ENCODE measurements at regions not wholly inside any gene's neighbourhood (a gene's known extent, or its start where the extent isn't known, plus 50 kb on each side); places are given as distances from the start of the nearest gene placed in this dataset.
"Not testable (repeated sequence)": the region's sequence is repeated elsewhere in the genome, so short reads cannot be mapped to it uniquely, and the experiment has no call there.

- no peaks in the 10 kb centered on the region for H3K27me3 ChIP-seq
- H3K9me3 ChIP-seq: no peaks in the 10 kb centered on the region
- no peak for TF ChIP-seq POLR2A (IDR thresholded peaks at IDR 0.05)
- TF ChIP-seq, protein P1, sequence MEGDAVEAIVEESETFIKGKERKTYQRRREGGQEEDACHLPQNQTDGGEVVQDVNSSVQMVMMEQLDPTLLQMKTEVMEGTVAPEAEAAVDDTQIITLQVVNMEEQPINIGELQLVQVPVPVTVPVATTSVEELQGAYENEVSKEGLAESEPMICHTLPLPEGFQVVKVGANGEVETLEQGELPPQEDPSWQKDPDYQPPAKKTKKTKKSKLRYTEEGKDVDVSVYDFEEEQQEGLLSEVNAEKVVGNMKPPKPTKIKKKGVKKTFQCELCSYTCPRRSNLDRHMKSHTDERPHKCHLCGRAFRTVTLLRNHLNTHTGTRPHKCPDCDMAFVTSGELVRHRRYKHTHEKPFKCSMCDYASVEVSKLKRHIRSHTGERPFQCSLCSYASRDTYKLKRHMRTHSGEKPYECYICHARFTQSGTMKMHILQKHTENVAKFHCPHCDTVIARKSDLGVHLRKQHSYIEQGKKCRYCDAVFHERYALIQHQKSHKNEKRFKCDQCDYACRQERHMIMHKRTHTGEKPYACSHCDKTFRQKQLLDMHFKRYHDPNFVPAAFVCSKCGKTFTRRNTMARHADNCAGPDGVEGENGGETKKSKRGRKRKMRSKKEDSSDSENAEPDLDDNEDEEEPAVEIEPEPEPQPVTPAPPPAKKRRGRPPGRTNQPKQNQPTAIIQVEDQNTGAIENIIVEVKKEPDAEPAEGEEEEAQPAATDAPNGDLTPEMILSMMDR (IDR thresholded peaks at IDR 0.05): no peak
- H3K36me3 ChIP-seq: no peaks in the 10 kb centered on the region
- H3K4me3 ChIP-seq: no peak overlapping the region
- intact Hi-C loops (cut with DNase I): no loop called here
- no peaks in the 10 kb centered on the region for H3K4me1 ChIP-seq
- 89 to 91% methylated on average over 5 of the region's 5 CpGs for whole genome bisulfite sequencing, 2 donors
- no peak for DNase-seq
- H3K27ac ChIP-seq: no peak overlapping the region
Measured at GRCh38 chr3:174581558-174581957, 277.6 kb upstream of the NAALADL2 start.

- intact Hi-C loops (cut with DNase I): no loop called here
- no peak for DNase-seq
- Histone ChIP-seq H3K27me3 (no peaks in the 10 kb centered on the region), H3K9me3 (no peaks in the 10 kb centered on the region), H3K4me3 (no peak overlapping the region), H3K4me1 (no peaks in the 10 kb centered on the region), H3K27ac (no peak overlapping the region), H3K36me3 (no peaks in the 10 kb centered on the region)
- WGBS, 2 donors: 67 to 68% methylated on average over 1 of the region's 1 CpG
- TF ChIP-seq, protein P1 (IDR thresholded peaks at IDR 0.05): no peak
- TF ChIP-seq POLR2A (IDR thresholded peaks at IDR 0.05): no peak
Measured at GRCh38 chr3:174583396-174583795, 275.7 kb upstream of the NAALADL2 start.

DNA sequence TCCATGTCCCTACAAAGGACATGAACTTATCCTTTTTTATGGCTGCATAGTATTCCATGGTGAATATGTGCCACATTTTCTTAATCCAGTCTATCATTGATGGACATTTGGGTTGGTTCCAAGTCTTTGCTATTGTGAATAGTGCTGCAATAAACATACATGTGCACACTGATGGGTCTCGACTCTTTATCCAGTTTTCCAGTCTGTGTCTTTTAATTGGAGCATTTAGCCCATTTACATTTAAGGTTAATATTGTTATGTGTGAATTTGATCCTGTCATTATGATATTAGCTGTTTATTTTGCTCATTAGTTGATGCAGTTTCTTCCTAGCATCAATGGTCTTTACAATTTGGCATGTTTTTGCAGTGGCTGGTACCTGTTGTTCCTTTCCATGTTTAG, 272.0 kb upstream of the NAALADL2 start:
- intact Hi-C loops (cut with DNase I); H3K9me3 ChIP-seq; H3K4me3 ChIP-seq; DNase-seq; H3K27ac ChIP-seq; H3K36me3 ChIP-seq; H3K4me1 ChIP-seq; H3K27me3 ChIP-seq: not testable (repeated sequence)
- 79 to 100% methylated on average over 1 of the region's 1 CpG for WGBS, 2 donors

DNA sequence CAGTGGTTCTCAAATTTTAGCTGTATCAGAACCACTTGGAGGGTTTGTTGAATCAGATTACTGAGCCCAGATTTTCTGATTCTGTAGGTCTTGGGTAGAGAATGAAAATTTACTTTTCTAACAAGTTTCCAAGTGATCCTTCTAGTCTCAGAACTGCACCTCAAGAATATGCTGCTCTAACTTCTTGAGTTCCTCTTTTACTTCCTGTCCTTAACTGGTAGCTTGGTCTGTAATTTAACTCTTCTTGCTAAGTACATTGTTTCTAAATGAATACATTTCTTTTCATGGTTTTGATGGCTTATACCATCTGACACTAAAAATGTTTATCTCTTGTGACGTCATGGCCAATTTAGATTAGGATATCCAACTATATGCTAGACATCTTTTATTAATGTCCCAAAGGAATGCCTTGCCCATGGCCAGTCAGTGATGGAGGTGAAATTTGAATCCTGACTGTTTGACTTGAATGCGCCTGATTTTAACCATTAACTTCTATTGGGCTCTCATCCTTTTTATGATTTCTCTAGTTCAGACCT, 262.6 kb upstream of the NAALADL2 start:
- no peaks in the 10 kb centered on the region for H3K9me3 ChIP-seq
- no peak overlapping the region for H3K4me3 ChIP-seq
- no peak overlapping the region for H3K27ac ChIP-seq
- 64 to 88% methylated on average over 2 of the region's 2 CpGs for WGBS, 2 donors
- no peak for DNase-seq
- H3K27me3 ChIP-seq: no peaks in the 10 kb centered on the region
- no peaks in the 10 kb centered on the region for H3K4me1 ChIP-seq
- TF ChIP-seq, protein P1 (IDR thresholded peaks at IDR 0.05): no peak
- TF ChIP-seq POLR2A (IDR thresholded peaks at IDR 0.05): no peak
- intact Hi-C loops (cut with DNase I): no loop called here
- H3K36me3 ChIP-seq: no peaks in the 10 kb centered on the region

- 58 to 65% methylated on average over 4 of the region's 4 CpGs for WGBS, 2 donors
- intact Hi-C loops (cut with DNase I): no loop called here
Measured at GRCh38 chr3:174598885-174599439, 260.2 kb upstream of the NAALADL2 start.

More at GRCh38 chr3:174598885-174599439, 260.2 kb upstream of the NAALADL2 start:
- no peak overlapping the region for H3K27ac ChIP-seq
- H3K4me3 ChIP-seq: no peak overlapping the region
- H3K36me3 ChIP-seq: no peaks in the 10 kb centered on the region
- H3K27me3 ChIP-seq: no peaks in the 10 kb centered on the region
- no peaks in the 10 kb centered on the region for H3K4me1 ChIP-seq
- H3K9me3 ChIP-seq: no peaks in the 10 kb centered on the region
- DNase-seq: no peak
- TF ChIP-seq, protein P1 (IDR thresholded peaks at IDR 0.05): no peak
- no peak for TF ChIP-seq POLR2A (IDR thresholded peaks at IDR 0.05)

Measured in esophagus squamous epithelium (tissue), 5 donors.